ENCODE measurements at regions not wholly inside any gene's neighbourhood (a gene's known extent, or its start where the extent isn't known, plus 50 kb on each side); places are given as distances from the start of the nearest gene placed in this dataset.

DNA sequence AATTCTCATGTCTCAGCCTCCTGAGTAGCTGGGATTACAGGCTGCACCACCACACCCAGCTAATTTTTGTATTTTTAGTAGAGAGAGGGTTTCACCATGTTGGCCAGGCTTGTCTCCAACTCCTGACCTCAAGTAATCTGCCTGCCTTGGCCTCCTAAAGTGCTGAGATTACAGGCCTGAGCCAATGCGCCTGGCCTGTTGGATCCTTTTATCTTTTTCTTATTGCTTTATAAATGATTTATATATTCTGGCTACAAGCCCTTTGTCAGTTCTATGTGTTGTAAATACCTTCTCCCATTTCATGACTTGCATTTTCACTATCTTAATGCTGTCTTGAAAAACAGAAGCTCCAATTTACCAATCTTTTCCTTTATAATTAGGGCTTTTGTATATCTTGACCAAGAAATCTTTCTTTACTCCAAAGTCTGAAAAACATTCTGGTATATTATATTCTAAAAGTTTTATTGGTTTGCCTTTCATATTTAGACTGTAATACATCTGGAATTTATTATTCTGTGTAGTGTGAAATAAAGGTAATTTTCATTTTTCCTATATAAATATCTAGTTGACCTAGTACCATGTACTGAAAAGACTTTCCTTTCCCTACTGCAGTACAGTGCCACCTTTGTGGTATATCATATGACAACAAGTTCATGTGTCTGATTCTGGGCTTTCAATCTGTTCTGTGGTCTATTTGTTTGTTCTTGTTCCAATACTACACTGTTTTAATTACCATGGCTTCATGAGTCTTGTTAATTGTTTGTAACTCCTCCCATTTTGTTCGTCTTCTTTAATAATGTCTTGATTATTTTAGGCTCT, 52.9 kb upstream of the RNU6-1 start:
- DNase-seq: no peak

GRCh38 chr15:67895237-67895636, 55.4 kb upstream of the RNU6-1 start:
- DNase-seq: no peak

DNA sequence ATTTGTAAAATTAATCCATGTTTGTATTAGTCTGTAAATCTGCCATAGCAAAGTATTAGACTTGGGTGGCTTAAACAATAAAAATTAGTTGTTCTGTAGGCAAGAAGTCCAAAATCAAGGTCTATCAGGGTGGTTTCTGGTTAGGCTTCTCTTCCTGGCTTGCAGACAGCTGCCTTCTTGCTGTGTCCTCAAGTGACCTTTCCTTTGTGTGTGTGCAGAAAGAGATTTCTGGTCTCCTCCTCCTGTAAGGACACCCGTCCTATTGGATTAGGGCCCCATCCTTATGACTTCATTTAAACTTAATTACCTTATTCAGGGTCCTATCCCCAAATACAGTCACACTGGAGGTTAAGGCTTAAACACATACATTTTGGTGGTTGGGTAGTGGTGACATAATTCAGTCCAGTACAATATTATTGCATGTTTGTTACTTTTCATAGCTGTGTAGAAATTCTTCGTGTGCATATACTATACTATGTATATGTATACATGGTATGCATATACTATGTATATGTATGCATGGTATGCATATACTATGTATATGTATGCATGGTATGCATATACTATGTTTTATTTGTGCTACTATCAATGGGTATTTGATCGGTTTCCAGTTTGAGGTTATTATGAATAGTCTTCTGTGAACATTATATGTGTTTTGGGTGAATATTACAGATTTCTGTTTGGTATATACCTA, 57.9 kb upstream of the RNU6-1 start:
- DNase-seq: no peak

DNA sequence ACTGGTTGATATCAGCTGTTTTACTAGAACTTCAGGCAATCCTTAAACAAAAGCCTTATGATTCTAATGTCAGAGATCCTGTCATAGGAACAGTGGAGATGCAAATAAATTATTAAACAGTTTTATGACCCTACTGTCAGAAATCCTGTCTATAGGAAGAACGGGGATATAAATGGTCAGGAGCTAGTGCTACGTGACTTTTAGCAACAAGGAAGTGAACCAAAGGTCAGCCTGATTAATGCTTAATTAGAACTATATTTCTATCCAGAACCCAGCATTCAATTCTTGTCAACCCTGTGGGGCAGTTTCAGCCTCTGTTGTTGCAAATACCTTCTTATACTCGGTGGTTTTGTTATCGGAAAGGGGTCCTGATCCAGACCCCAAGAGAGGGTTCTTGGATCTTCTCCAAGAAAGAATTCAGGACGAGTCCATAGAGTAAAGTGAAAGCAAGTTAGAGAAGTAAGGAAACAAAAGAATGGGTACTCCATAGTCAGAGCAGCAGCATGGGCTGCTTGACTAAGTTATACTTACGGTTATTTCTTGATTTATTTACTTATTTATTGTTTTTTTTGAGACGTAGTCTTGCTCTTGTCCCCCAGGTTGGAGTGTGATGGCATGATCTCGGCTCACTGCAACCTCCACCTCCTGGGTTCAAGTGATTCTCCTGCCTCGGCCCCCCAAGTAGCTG, 59.9 kb upstream of the RNU6-1 start:
- no peak for DNase-seq

DNA sequence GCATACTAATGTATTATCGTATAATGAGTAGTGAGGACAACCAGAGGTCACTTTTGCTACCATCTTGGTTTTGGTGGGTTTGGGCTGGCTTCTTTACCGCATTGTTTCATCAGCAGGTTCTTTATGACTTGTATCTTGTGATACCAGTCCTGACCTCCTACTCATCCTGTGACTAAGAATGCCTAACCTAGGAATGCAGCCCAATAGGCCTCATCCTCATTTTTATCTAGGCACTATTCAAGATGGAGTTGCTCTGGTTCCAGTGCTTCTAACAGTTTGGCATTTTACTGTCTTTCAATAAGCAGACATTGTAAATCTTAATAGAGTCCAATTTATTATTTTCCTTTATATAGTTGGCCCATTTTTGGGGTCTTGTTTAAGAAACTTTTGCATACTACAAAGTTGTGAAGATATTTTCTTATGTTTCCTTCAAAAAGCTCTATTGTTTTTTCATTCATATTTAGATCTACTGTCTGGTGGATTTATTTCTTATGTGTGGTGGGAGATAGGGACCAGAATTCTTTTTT, 60.8 kb upstream of the RNU6-1 start:
- no peak for DNase-seq

- no peak for DNase-seq
These were observed 62.1 kb upstream of the RNU6-1 start for GRCh38 chr15:67901922-67902321.

GRCh38 chr15:67902579-67903009, 62.7 kb upstream of the RNU6-1 start:
- DNase-seq: no peak

DNA sequence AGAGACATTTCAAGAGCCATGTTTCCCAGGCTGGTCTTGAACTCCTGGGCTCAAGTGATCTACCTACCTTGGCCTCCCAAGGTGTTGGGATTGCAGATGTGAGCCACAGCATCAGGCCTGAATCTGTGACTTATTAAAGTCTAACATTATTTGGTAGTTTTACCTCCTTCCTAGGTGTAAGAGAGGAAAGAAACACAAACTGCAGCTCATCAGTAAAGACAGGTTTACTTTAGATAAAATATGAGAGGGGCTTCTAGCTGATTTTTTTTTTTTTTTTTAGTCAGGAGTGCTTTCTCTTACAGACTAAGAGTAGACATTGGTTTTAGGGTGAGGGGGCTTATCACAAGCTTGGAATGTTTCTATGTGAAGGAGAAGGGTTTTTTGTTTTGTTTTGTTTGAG, 63.9 kb upstream of the RNU6-1 start:
- DNase-seq: no peak

GRCh38 chr15:67905628-67906027, 65.8 kb upstream of the RNU6-1 start:
- DNase-seq: no peak

- DNase-seq: no peak
These were observed 66.5 kb upstream of the RNU6-1 start for GRCh38 chr15:67906382-67906781.

- peak; percentile 91 for DNase-seq
These were observed 67.4 kb upstream of the RNU6-1 start for GRCh38 chr15:67907184-67907723.

DNA sequence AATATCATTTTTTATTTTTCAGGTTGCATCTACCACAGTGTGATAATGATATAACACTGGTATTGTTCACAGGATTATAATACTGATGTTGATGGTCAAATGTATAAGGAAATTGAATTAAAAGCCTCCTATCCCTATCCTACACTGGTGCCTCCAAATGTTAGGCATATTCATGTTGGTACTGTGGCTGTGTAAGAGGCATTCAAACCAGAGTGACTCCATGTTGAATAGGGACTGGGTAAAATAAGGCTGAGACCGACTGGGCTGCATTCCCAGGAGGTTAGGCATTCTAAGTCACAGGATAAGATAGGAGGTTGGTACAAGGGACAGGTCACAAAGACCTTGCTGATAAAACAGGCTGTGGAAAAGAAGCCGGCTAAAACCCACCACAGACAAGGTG, 68.9 kb upstream of the RNU6-1 start:
- no peak for DNase-seq

DNA sequence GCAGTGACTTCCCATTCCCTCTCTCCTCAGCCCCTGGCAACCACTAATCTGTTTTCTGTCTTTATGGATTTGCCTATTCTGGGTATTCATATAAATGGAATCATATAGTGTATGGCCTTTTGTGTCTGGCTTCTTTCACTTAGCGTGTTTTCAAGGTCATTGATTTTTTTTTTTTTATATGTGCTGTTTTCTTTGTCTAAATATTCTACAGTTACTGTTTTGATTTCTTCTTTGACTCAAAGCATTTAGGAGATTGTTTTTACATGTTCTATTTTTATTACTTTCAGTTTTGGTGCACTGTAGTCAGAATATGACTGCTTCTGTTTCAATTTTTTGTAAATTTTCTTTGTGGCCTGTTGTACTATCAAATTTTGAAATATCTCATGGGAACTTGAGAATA, 71.9 kb upstream of the RNU6-1 start:
- no peak for DNase-seq

- DNase-seq: no peak
These were observed 74.2 kb upstream of the RNU6-1 start for GRCh38 chr15:67914028-67914427.

- no peak for DNase-seq
These were observed 75.0 kb upstream of the RNU6-1 start for GRCh38 chr15:67914537-67915460.

DNA sequence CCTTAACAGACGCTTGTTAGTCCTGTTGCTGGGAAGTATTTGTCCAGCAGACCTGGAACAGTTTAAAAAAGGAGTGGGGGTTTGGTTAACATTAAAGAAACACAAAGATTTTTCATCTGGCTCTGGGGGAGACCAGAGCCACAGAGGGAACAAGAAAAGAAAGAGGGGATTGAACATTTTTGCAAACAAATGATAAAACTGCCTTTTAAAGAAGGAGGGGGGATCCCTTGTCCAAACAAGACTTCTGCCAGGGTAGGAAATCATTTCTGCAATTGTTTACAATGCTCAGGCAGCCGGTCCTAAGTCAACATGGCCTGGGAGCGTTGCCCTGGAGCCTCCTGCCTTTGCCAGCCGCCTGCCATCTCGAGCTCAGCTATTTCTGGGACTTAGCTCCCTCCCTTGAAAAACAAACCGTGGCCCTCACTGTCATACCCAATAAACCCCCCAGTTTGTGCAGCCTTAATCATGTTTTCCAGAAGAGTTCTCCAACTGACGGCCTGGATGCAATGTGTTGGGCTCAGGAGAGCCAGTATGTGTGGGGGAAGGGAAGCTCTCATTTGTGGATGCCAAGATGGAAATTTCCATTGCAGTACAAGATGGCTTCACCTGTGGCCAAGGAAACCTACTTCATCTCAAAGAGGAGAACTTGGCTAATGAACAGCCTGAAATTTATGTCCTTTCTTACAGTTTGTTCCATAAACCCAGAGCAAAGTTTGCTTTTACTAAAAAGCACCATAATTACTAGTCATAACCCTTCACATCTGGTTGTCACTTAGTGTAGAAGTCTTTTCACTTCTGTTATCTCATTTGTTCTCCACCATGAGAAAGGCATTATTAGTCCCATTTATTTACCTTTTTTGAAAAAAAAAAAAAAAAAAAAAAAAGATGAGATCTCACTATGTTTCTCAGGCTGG, 75.9 kb upstream of the RNU6-1 start:
- peak; percentile 82 for DNase-seq

DNA sequence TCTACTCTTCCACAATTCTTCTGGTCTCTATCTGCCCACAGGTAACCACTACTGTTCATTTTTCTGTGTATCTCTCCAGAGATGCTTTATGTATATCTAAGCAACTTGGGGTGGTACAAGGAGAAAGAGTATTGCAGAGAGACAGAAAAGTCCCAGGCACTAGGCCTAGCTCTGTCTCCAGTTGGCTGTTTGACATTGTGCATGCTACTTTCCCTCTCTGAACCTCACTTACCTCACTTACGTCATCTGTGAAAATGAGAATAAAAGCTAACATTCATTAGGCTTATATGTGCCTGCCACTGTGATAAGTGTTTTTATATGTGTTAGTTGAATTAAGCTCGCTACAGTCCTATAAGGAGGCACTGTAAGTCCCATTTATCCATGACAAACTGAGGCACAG, 76.7 kb upstream of the RNU6-1 start:
- DNase-seq: no peak

DNA sequence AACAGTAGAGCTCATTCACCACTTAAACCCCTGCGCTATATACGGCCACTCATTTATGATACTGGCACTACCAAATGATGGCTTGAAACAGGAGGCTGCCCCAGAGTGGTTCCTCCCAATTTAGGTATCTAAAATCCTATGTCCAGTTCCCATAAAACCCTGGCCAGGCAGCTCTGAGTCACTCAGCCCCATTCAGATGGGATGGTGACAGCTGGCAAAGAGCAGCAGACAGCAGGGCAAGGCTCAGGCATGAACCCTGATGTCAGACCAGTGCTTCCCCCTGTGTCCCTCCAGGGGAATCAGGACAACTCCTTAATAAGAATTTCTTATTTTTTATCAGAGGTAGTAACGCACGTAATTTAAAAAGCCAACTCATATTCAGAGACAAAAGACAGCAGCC, 77.2 kb upstream of the RNU6-1 start:
- DNase-seq: no peak

- DNase-seq: no peak
These were observed 77.8 kb upstream of the RNU6-1 start for GRCh38 chr15:67917636-67918035.

- no peak for DNase-seq
These were observed 78.5 kb upstream of the RNU6-1 start for GRCh38 chr15:67918205-67918861.
